Germinal center (tissue), 1 donor: ENCODE measurements at regions not wholly inside any gene's neighbourhood (a gene's known extent, or its start where the extent isn't known, plus 50 kb on each side); places are given as distances from the start of the nearest gene placed in this dataset.

Experiments used
- DNase-seq: peaks from one replicate; pipeline ENCODE4 v3.0.0; 2012; ENCODE audit warnings: mixed read lengths, low spot score

- DNase-seq, result no peak
Observed at GRCh38 chr11:23041001-23041503, 180.8 kb upstream of the CCDC179 start.

DNA sequence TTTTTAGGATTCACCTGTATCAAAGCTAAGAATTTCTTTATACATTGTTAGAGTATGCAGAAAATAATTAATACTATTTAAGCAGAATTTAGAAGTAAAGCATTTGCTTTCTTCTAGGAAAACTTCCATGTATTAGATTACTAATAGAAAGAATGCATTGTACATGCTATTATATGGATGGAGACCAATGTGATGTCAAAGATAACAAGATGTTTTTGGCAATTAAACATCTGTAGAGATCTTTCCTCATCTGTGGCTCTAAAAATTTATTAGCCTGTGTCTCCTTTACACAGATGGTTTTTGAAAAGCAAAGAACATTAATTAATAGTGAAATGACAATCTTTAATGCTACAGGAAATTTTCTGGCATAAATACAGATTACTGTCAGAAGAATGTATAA, 198.4 kb upstream of the CCDC179 start:
- DNase-seq, result no peak

- no peak for DNase-seq
Observed at GRCh38 chr11:23063276-23063675, 203.0 kb upstream of the CCDC179 start.

DNA sequence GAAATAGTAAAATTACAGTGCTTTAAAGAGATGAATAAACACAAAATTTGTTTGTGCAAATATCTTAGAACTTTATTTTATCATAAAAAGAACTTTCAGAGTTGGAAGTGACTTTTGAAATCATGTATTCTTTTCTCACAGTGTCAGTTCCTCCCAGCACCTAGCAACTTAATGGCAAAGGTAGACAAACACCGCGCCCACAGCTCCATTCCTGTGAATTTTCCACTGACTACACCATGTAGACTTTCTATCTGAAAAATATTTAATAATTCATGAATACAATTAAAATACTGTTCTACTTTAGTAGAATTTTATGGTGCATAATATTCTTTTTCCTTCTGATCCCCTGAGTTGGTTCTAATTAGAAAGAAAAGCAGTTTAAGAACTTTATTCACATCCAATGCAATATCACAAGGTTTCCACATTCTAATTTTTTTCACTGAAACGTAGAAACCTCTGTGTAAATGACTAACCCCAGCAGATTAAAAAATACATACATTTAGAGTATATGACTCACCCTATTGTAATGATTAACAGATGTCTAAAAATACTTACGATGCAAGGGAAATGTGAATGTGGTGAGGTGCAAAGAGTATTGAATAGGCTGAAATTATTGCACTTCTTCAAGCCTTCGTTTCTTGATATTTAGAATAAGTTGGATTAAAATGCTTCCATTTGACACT, 218.2 kb upstream of the CCDC179 start:
- no peak for DNase-seq

DNA sequence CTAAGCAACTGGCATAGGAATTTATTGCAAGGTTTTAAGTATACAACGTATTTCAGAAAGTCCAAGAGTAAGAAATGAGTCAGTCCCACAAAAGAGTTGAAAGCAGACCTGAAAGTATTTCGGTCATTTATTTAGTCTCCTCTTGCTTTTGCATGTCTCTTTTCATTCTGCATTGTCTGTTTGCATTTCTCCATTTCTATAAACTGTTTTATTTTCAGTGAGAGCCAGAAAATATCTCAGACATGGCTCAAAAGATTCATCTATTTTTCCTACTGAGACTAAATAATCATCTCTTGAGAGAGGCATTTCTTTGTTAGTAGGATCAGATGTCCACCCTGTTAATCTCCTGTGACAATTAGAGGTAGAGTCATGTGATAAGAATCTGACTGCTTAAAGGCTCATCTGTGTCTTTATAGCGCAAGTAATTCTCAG, 219.1 kb upstream of the CCDC179 start:
- no peak for DNase-seq

- no peak for DNase-seq
Observed at GRCh38 chr11:23087407-23087806, 227.1 kb upstream of the CCDC179 start.

- DNase-seq, result no peak
Observed at GRCh38 chr11:23090659-23091058, 230.4 kb upstream of the CCDC179 start.

DNA sequence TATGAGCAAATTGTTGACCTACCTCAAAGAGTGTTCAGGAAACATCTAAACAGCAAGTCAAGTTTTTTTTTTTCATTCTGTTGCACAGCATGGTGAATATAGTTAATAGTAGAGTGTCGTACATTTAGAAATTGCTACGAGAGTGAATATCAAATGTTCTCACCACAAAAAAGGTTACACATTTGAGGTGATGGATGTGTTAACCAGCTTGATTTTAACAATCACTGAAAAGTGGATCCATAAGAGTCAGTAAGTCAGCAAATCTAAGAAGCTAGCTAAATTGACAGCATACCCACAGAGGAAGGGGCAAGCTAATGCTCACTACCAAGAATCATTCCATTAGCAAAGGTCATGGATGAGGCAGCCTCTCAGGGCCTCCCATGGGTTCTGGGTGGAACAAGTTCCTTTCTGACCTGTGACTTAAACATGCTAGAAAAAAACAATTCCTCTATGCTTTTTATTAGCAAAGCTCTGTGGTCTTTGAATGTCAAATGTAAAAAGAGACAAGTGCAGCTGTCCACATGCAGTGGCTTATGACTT, 235.4 kb upstream of the CCDC179 start:
- DNase-seq, result no peak

- no peak for DNase-seq
Observed at GRCh38 chr11:23097891-23098290, 237.6 kb upstream of the CCDC179 start.

GRCh38 chr11:23099256-23099655, 239.0 kb upstream of the CCDC179 start:
- DNase-seq, result no peak

- no peak for DNase-seq
Observed at GRCh38 chr11:23100726-23101125, 240.5 kb upstream of the CCDC179 start.

- no peak for DNase-seq
Observed at GRCh38 chr11:23103416-23103815, 243.1 kb upstream of the CCDC179 start.

DNA sequence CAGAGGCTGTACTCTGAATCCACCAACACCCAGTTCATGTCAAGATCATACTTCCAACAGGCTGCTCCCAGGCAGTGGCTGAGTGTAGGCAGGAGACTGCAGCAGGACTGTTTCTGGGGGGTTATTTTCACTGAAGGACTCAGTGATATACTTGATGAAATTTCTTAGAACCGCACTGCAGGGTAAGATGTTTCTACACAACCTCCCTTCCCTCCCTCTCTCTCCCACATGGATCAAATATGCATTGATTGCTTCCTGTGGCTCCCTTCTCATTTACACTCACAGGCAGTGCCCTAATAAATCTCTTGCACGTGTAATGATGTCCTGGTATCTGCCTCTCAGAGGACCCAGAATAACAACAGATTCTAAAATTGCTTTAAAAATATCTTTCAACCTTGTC, 251.3 kb upstream of the CCDC179 start:
- DNase-seq, result no peak

GRCh38 chr11:23112390-23112789, 252.1 kb upstream of the CCDC179 start:
- DNase-seq, result no peak

DNA sequence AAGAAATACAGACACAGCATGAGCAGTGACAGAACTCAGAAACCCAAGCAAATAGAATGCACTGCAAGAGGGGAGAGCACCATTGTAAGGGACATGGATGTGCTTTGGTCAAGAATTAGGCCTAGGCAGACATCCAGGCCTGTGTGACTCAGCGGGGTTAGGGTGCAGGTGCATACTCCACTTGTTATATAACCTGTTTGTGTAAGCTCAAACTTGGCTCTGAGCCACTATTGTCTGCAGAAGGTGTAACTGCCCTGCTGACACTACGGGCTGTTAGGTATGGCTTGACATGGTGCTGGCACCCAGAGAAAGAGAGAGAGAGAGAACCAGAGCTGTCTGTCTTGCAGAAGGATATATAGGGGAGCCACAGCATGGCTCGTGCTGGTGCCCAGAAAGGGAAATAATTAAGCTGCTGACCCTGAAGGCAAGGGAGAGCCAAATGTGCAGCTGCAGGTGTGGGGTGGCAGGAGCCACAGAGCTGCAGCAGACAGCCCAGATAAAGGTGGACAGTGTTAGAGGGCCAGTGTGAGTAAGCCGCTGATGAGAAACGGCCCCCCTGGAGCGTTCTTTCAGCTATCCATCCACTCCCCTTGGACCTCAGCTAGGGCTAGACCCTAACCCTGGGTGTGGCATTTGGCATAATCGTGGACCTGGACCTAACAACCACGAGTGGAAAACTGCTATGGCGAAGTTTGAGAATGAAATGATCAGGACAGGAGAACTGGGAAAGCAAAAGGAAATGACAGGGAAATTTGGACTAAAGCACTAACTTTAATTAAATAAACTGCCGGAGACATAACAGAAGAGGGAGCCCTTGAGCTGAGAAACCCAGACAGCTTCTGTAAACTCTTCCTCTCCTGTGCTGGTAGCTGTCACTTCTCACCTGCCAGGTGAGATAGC, 253.0 kb upstream of the CCDC179 start:
- DNase-seq, result peak; percentile 2

DNA sequence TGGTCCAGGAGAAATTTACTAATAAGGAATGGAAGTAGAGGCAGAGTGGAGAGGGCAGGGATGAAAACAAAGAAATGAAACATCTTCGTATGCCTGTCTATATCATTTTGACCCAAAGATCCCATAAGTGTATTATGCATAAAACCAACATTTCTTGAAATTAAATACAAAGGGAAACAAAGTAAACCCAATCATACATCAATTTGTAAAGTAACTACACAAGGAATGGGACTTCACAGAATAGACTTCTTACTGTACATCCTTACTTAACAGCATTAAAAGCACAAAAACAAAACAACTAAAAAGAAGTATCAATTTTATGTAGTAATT, 253.6 kb upstream of the CCDC179 start:
- DNase-seq, result no peak

GRCh38 chr11:23123753-23124152, 263.5 kb upstream of the CCDC179 start:
- DNase-seq, result no peak

DNA sequence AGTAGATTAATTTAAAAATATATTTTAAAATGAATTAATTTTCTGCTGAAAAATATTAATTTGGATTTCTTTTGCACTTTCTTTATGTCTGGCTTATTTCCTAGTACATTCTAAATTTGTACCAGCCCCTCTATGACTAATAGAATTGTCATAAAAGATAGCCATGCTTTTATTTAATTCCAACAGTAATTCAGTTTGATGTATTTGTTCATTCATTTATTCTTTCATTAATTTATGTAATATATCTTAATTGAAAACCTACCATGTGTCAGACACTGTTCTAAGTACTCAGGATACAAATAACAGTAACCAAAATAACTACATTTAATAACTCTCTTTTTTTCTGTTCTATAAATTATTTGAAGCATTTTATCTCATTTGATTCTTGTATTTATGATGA, 264.0 kb upstream of the CCDC179 start:
- DNase-seq, result no peak

DNA sequence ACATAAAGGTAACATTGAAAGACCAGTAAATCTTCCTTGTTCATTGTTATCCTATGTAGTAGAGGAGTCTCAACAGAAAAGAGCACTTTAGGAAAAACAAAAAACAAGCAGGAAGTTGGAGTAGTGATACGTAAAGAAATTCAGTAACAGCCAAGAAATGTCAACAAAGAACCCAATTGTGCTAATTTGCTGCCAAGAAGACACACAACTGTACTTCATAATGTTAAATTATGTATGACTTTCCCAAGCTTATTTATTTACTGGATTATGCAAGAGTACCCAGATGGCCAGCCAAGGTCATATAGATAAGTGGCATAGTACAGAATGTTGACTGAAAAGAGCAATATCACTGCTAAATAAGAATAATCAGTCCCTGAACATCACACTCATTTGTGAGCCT, 264.7 kb upstream of the CCDC179 start:
- DNase-seq, result no peak

DNA sequence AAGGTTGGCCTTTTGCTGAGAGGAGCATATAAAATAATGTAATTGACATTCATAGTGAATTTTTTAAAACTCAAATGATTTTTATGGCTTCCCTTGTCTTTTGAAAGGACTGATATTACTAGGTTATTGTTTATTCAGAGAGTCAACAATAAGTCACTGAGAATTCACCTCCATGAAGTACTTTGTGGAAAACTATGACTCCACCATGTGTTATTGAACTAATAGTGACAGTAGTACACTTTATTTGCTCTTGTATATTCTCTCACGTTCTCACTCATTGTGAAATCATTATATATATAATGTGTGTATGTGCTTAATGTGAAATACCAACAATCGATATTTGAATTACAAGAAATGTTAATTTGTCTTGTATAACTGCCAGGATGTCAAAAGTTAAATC, 267.4 kb upstream of the CCDC179 start:
- DNase-seq, result no peak

GRCh38 chr11:23134627-23135026, 274.4 kb upstream of the CCDC179 start:
- no peak for DNase-seq

DNA sequence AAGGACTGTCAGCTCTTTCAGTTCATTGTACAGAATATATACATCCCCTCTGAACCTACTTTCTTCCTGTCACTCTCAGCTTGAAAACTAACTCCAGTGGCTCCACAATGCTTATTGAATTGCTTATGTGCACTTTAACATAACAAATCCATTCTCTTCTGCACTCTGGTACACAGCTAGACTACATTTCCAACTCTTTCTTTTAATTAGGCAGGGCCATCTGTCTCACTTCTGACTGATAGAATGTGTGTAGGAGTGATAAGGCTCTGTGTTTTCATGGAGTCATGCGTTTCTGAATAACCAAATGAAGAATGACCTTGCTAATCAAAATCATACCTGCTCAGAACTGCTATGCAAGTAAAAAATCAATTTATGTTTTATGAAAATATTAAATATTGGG, 278.5 kb upstream of the CCDC179 start:
- DNase-seq, result no peak

DNA sequence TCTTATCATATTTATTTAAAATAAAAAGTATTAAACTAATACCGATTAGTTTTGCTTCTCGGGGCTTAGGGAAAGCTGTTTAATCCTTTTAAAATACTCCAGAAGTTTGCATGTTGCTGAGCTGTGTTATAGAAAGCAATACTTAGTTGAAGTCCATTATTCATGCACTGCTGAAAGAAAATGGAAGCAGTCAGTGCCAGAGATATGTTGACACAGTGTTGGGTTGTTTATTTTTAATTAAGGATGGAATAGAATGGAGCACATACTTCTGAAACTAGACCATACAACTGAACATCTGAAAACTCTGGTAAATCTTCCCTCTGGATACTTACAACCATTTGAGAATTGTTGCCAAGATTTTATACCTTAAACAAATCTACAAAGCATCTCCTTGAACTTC, 282.7 kb upstream of the CCDC179 start:
- DNase-seq, result no peak
